K562 (cell line): ENCODE measurements at regions not wholly inside any gene's neighbourhood (a gene's known extent, or its start where the extent isn't known, plus 50 kb on each side); places are given as distances from the start of the nearest gene placed in this dataset.

Experiments
- DPF2 ChIP-seq: fragments of 450-650 bp; IDR thresholded peaks from 2 replicates; pipeline ENCODE4 v1.6.1; 2016
- E2F4 ChIP-seq: sonication (generic); formaldehyde crosslinking; IDR thresholded peaks from 2 replicates; pipeline ENCODE4 v1.8.0; 2022; ENCODE audit warnings: mild to moderate bottlenecking, low read depth, missing genetic modification reagents
- LEF1 ChIP-seq: fragments of 450-650 bp; IDR thresholded peaks from 2 replicates; pipeline ENCODE4 v1.6.1; 2016; ENCODE audit warnings: mild to moderate bottlenecking
- NFIC ChIP-seq: fragments of 450-650 bp; IDR thresholded peaks from 2 replicates; pipeline ENCODE4 v1.6.1; 2017; ENCODE audit warnings: mild to moderate bottlenecking, inconsistent platforms
- POU5F1 ChIP-seq: fragments of 150-350 bp; IDR thresholded peaks from 2 replicates; pipeline ENCODE4 v1.6.1; 2014; ENCODE audit warnings: borderline replicate concordance, low read length, low read depth, mild to moderate bottlenecking; ENCODE audit not compliant: partially characterized antibody
- RAD21 ChIP-seq, 2 experiments: fragments of 250-450 bp in 1 of 2; fragments of 450-650 bp in 1 of 2; sonication (Bioruptor Pico) in 1 of 2; formaldehyde crosslinking in 1 of 2; IDR thresholded peaks in 1 of 2; conservative IDR thresholded peaks in 1 of 2; 2 replicates each; pipeline versions ENCODE4 v1.4.0 to v1.8.0; 2020 to 2022; ENCODE audit warnings: mild to moderate bottlenecking in 2 of 2, moderate library complexity in 1 of 2
- SMAD2 ChIP-seq: fragments of 150-350 bp; IDR thresholded peaks from 2 replicates; pipeline ENCODE4 v1.6.1; 2014; ENCODE audit warnings: low read depth, mild to moderate bottlenecking, low read length
- YBX1 ChIP-seq: fragments of 450-650 bp; IDR thresholded peaks from 2 replicates; pipeline ENCODE4 v1.7.1; 2016; ENCODE audit warnings: mild to moderate bottlenecking
- ZEB2 ChIP-seq: fragments of 450-650 bp; IDR thresholded peaks from 2 replicates; pipeline ENCODE4 v1.6.1; 2016
- ZHX1 ChIP-seq: fragments of 150-350 bp; conservative IDR thresholded peaks from 2 replicates; pipeline ENCODE4 v1.6.1; 2014; ENCODE audit warnings: low read length
- ZNF146 ChIP-seq: IDR thresholded peaks from one replicate; pipeline ENCODE4 v1.6.1; 2018; ENCODE audit warnings: missing compliant biosample characterization; ENCODE audit not compliant: unreplicated experiment
- ZNF518B ChIP-seq: fragments of 250-450 bp; sonication (Bioruptor Pico); IDR thresholded peaks from 2 replicates; pipeline ENCODE4 v1.5.0; 2021; ENCODE audit warnings: mild to moderate bottlenecking, moderate library complexity
- TF ChIP-seq, protein P1 (sequence below): fragments of 450-650 bp; IDR thresholded peaks from 2 replicates; pipeline ENCODE4 v1.6.1; 2016; ENCODE audit warnings: antibody characterized with exemption
- TF ChIP-seq, protein P2 (sequence below): fragments of 250-450 bp; sonication (Bioruptor Pico); IDR thresholded peaks from 2 replicates; pipeline ENCODE4 v1.5.0; 2021; ENCODE audit warnings: mild to moderate bottlenecking, borderline replicate concordance

DNA sequence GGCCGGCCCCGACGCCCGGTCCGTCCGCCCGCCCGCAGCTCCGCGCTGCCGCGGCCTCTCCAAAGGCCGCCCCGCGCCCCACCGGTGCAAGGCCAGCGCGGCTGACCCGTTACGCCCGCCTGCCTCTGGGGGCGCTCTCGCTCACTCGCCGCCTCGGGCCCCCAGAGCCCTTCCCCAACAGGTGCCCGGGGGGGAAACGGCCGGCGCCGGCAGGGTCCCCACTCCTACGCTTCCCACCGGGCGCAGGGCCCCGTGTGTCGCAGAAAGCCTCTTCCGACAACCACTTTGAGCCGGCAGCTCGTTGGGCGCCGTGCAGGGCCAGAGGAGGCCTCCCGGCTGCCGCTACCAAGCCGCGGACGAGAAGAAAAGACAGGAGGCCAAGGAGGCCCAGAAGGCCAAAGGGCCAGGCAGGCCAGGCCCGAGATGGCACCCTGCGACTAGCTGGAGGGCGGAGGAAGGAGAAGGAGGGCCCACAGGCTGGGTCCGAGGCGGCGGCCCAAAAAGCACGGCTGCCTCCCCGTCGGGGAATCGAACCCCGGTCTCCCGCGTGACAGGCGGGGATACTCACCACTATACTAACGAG, 64.9 kb upstream of the FCGR2A start (continued):
- TF ChIP-seq NFIC: peak; percentile 75
- no peak for TF ChIP-seq YBX1
- TF ChIP-seq ZNF518B (CRISPR knock-in tag): no peak
- no peak for TF ChIP-seq ZHX1
- TF ChIP-seq ZEB2: no peak
- no peak for TF ChIP-seq POU5F1
- no peak for TF ChIP-seq LEF1
- TF ChIP-seq SMAD2: no peak
- TF ChIP-seq DPF2: no peak
- TF ChIP-seq, protein P1, sequence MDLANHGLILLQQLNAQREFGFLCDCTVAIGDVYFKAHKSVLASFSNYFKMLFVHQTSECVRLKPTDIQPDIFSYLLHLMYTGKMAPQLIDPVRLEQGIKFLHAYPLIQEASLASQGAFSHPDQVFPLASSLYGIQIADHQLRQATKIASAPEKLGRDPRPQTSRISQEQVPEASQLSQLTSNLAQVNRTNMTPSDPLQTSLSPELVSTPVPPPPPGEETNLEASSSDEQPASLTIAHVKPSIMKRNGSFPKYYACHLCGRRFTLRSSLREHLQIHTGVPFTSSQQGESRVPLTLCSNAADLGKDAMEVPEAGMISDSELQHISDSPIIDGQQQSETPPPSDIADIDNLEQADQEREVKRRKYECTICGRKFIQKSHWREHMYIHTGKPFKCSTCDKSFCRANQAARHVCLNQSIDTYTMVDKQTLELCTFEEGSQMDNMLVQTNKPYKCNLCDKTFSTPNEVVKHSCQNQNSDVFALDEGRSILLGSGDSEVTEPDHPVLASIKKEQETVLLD: 0 out of 2 replicates have a peak, but pooled peaks have one; percentile 19
- TF ChIP-seq, protein P2, sequence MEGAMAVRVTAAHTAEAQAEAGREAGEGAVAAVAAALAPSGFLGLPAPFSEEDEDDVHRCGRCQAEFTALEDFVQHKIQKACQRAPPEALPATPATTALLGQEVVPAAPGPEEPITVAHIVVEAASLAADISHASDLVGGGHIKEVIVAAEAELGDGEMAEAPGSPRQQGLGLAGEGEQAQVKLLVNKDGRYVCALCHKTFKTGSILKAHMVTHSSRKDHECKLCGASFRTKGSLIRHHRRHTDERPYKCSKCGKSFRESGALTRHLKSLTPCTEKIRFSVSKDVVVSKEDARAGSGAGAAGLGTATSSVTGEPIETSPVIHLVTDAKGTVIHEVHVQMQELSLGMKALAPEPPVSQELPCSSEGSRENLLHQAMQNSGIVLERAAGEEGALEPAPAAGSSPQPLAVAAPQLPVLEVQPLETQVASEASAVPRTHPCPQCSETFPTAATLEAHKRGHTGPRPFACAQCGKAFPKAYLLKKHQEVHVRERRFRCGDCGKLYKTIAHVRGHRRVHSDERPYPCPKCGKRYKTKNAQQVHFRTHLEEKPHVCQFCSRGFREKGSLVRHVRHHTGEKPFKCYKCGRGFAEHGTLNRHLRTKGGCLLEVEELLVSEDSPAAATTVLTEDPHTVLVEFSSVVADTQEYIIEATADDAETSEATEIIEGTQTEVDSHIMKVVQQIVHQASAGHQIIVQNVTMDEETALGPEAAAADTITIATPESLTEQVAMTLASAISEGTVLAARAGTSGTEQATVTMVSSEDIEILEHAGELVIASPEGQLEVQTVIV (CRISPR knock-in tag): no peak
- TF ChIP-seq E2F4 (CRISPR knock-in tag): no peak
- TF ChIP-seq ZNF146 (CRISPR knock-in tag): no peak
- peak; percentile 8 to 36; a peak in 2 of 4 replicates for TF ChIP-seq RAD21 (CRISPR knock-in tag; conservative IDR thresholded peaks at IDR 0.05 in 1 of 2, IDR thresholded peaks at IDR 0.05 in 1 of 2)
